ENCODE measurements at regions not wholly inside any gene's neighbourhood (a gene's known extent, or its start where the extent isn't known, plus 50 kb on each side); places are given as distances from the start of the nearest gene placed in this dataset.

DNA sequence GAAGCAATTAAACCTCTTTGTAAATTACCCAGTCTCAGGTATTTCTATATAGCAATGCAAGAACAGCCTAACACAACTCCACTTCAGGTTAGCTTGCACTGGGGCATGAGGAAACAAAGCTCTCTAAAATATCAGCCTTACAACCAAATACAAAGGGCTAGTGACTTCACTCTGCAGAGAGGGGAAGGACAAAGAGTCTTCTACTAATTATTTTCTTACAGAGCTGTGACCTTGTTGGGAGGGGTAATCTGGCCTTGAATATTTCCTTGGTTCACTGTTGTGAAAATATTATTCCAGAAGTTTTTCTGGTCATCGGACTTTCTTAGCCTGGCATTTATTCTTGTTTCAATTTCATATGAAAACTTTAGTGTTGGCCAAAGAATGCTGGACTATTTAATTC lies 334.4 kb upstream of the CTNNB1 start:
- CTCF ChIA-PET (ENCODE audit: partially characterized antibody): no interaction called here
- no peaks in the 10 kb centered on the region for H3K79me1 ChIP-seq (ENCODE audit: low read depth, low read length)
- POLR2A ChIA-PET (ENCODE audit: partially characterized antibody): no interaction called here
- H3K27ac ChIP-seq (ENCODE audit: low read depth, low read length): no peak overlapping the region
- H3K14ac ChIP-seq (ENCODE audit: insufficient read length): no peak overlapping the region
- no peaks in the 10 kb centered on the region for H3K27me3 ChIP-seq (replicated peaks in 1 of 4; ENCODE audit: control insufficient read depth in 3 of 4, extremely low read depth in 1 of 4, insufficient read depth in 3 of 4, low read length in 3 of 4)
- H3K4ac ChIP-seq (replicated peaks; ENCODE audit: insufficient read length, low read depth, low read length): no peak overlapping the region
- no peaks in the 10 kb centered on the region for H3K9me3 ChIP-seq (ENCODE audit: insufficient read depth in 2 of 2, low read depth in 1 of 2, low read length in 1 of 2)
- no peak overlapping the region for H4K8ac ChIP-seq (ENCODE audit: extremely low read depth, insufficient read depth, low read length)
- no peak overlapping the region for H2AFZ ChIP-seq (ENCODE audit: low read length)
- H3K18ac ChIP-seq (ENCODE audit: extremely low read depth, low read length): no peak overlapping the region
- no peak overlapping the region for H4K91ac ChIP-seq (replicated peaks; ENCODE audit: insufficient read length, low read length)
- no peak for FAIRE-seq
- H3K4me1 ChIP-seq (replicated peaks in 1 of 4; ENCODE audit: control insufficient read depth in 3 of 4, insufficient read depth in 4 of 4, low read length in 3 of 4): no peaks in the 10 kb centered on the region
- no peaks in the 10 kb centered on the region for H4K20me1 ChIP-seq (replicated peaks in 1 of 2; ENCODE audit: control insufficient read depth in 1 of 2, insufficient read depth in 2 of 2, low read length in 2 of 2)
- H2BK120ac ChIP-seq (replicated peaks; ENCODE audit: low read depth, low read length): no peak overlapping the region
- H2BK15ac ChIP-seq (ENCODE audit: low read length): no peak overlapping the region
- no peak overlapping the region for H4K5ac ChIP-seq (ENCODE audit: insufficient read length, low read depth, low read length)
- no peak overlapping the region for H2BK20ac ChIP-seq (ENCODE audit: low read length)
- no peak overlapping the region for H3K9ac ChIP-seq (replicated peaks in 1 of 4; ENCODE audit: extremely low read depth in 1 of 4, low read depth in 3 of 4, low read length in 3 of 4)
- H2BK5ac ChIP-seq (ENCODE audit: low read depth, low read length): no peak overlapping the region
- no peak for DNase-seq (ENCODE audit: low read depth in 1 of 2, low spot score in 2 of 2)
- no peak overlapping the region for H3K56ac ChIP-seq (replicated peaks; ENCODE audit: insufficient read length, low read depth, low read length)
- no peak overlapping the region for H2BK12ac ChIP-seq (ENCODE audit: low read depth, low read length)
- no peak overlapping the region for H3K4me3 ChIP-seq (ENCODE audit: extremely low read depth in 1 of 4, insufficient read depth in 2 of 4, low read depth in 3 of 4, low read length in 4 of 4)
- TF ChIP-seq FOSL1 (IDR thresholded peaks at IDR 0.05; ENCODE audit: insufficient read depth, low read depth, low read length) (no peak), JUND (IDR thresholded peaks at IDR 0.05; ENCODE audit: low read length) (no peak), POLR2AphosphoS5 (IDR thresholded peaks at IDR 0.05; ENCODE audit: low read depth, low read length) (no peak), RAD21 (IDR thresholded peaks at IDR 0.05 in 1 of 2, conservative IDR thresholded peaks at IDR 0.05 in 1 of 2; ENCODE audit: low read depth in 2 of 2, low read length in 2 of 2) (no peak), BCL11A (IDR thresholded peaks at IDR 0.05; ENCODE audit: low read depth in 2 of 2, low read length in 2 of 2) (no peak)
- no peak overlapping the region for H3K4me2 ChIP-seq (ENCODE audit: insufficient read depth in 1 of 2, low read depth in 2 of 2, low read length in 2 of 2)
- H3K23ac ChIP-seq (ENCODE audit: insufficient read length): no peak overlapping the region
- no peaks in the 10 kb centered on the region for H3K36me3 ChIP-seq (ENCODE audit: control insufficient read depth in 2 of 4, insufficient read depth in 4 of 4, low read length in 3 of 4)
- no peaks in the 10 kb centered on the region for H3K23me2 ChIP-seq (ENCODE audit: low read depth, low read length)
- WGBS, 2 experiments (ENCODE audit: extremely low coverage in 1 of 2, insufficient coverage in 1 of 2, insufficient read length in 1 of 2, insufficient replicate concordance in 2 of 2, low coverage in 1 of 2, low lambda C conversion rate in 2 of 2, missing lambda C conversion rate in 1 of 2): 100% methylated on average over 1 of the region's 1 CpG; no CpG with 5 or more reads in 1 of the 2 experiments
- no peak overlapping the region for H2AK5ac ChIP-seq (ENCODE audit: low read depth, low read length)
- no peaks in the 10 kb centered on the region for H3K79me2 ChIP-seq (ENCODE audit: control insufficient read depth in 1 of 2, insufficient read depth in 2 of 2, low read length in 2 of 2)
